ENCODE measurements at regions not wholly inside any gene's neighbourhood (a gene's known extent, or its start where the extent isn't known, plus 50 kb on each side); places are given as distances from the start of the nearest gene placed in this dataset.
"Not testable (repeated sequence)": the region's sequence is repeated elsewhere in the genome, so short reads cannot be mapped to it uniquely, and the experiment has no call there.

DNA sequence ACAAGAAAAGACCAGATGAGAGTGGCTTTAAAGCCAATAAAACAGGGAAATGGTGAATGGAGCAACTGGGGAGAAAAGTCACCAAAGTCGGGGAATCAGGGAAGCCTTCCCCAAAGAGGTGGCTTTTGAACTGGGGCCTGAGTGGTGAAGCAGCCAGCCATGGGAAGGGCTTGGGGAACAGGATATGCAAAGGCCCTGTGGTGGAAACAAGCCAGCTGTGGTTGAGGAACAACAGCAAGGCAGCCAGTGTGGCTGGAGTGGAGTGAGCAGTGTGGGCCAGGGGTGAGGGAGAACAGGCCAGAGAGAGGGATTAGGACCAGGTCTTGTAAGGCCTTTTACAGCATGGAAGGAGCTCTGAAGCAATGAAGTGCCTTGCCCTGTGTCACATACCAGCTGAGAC, 51.0 kb upstream of the ROPN1B start:
- TF ChIP-seq, protein P1, sequence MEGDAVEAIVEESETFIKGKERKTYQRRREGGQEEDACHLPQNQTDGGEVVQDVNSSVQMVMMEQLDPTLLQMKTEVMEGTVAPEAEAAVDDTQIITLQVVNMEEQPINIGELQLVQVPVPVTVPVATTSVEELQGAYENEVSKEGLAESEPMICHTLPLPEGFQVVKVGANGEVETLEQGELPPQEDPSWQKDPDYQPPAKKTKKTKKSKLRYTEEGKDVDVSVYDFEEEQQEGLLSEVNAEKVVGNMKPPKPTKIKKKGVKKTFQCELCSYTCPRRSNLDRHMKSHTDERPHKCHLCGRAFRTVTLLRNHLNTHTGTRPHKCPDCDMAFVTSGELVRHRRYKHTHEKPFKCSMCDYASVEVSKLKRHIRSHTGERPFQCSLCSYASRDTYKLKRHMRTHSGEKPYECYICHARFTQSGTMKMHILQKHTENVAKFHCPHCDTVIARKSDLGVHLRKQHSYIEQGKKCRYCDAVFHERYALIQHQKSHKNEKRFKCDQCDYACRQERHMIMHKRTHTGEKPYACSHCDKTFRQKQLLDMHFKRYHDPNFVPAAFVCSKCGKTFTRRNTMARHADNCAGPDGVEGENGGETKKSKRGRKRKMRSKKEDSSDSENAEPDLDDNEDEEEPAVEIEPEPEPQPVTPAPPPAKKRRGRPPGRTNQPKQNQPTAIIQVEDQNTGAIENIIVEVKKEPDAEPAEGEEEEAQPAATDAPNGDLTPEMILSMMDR (IDR thresholded peaks at IDR 0.05): not testable (repeated sequence)
- TF ChIP-seq POLR2A (IDR thresholded peaks at IDR 0.05): not testable (repeated sequence)

All from right lobe of liver (tissue), 4 donors.